ENCODE measurements at regions not wholly inside any gene's neighbourhood (a gene's known extent, or its start where the extent isn't known, plus 50 kb on each side); places are given as distances from the start of the nearest gene placed in this dataset.

DNA sequence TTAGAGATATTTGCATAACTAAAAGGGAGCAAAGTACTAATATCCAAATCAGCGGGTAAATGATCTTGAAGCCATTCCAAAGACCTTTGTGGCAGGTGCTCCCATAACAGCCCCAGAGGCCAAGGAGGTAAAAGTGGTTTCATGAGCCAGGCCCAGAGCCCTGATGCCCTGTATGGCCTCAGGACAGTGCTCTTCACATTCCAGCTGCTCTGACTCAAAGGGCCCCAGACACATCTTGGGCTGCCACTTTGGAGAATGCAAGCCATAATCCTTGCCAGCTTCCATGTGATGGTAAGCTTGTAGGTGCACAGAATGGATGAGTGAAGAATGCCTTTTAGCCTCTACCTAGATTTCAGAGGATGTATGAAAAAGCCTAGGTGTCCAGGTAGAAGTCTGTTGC, 933.4 kb downstream of the SLC16A7 start:
- no TSS peak for BruUV-seq (replicated peaks)

More for the DNA sequence above, 933.4 kb downstream of the SLC16A7 start:
- no peaks in the 10 kb centered on the region for H3K9me3 ChIP-seq (ENCODE audit: control insufficient read depth in 1 of 2, insufficient read depth in 1 of 2, low read depth in 1 of 2, low read length in 2 of 2)
- H3K4me3 ChIP-seq (replicated peaks in 1 of 2; ENCODE audit: low read depth in 1 of 2, low read length in 2 of 2) = no peak overlapping the region
- H3K4me1 ChIP-seq (ENCODE audit: control insufficient read depth in 1 of 2, insufficient read depth in 2 of 2, low read length in 2 of 2) = no peaks in the 10 kb centered on the region
- H3K9ac ChIP-seq (ENCODE audit: low read length) = no peak overlapping the region
- no peaks in the 10 kb centered on the region for H3K27me3 ChIP-seq (ENCODE audit: insufficient read depth, low read length)
- no peak overlapping the region for H2AFZ ChIP-seq (ENCODE audit: low read depth, low read length, poor library complexity, severe bottlenecking)
- DNase-seq (ENCODE audit: low read depth, low spot score) (no peak), ATAC-seq (no peak)
- no peak for TF ChIP-seq ELF1 (IDR thresholded peaks at IDR 0.05; ENCODE audit: borderline replicate concordance, low read depth)
- TF ChIP-seq EZH2phosphoT487 (IDR thresholded peaks at IDR 0.05; ENCODE audit: borderline replicate concordance) = no peak
- TF ChIP-seq, protein P1, sequence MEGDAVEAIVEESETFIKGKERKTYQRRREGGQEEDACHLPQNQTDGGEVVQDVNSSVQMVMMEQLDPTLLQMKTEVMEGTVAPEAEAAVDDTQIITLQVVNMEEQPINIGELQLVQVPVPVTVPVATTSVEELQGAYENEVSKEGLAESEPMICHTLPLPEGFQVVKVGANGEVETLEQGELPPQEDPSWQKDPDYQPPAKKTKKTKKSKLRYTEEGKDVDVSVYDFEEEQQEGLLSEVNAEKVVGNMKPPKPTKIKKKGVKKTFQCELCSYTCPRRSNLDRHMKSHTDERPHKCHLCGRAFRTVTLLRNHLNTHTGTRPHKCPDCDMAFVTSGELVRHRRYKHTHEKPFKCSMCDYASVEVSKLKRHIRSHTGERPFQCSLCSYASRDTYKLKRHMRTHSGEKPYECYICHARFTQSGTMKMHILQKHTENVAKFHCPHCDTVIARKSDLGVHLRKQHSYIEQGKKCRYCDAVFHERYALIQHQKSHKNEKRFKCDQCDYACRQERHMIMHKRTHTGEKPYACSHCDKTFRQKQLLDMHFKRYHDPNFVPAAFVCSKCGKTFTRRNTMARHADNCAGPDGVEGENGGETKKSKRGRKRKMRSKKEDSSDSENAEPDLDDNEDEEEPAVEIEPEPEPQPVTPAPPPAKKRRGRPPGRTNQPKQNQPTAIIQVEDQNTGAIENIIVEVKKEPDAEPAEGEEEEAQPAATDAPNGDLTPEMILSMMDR (IDR thresholded peaks at IDR 0.05 in 2 of 3, conservative IDR thresholded peaks at IDR 0.05 in 1 of 3; ENCODE audit: borderline replicate concordance in 1 of 3, insufficient read depth in 1 of 3, low read depth in 2 of 3, low read length in 2 of 3) = no peak
- TF ChIP-seq, protein P2, sequence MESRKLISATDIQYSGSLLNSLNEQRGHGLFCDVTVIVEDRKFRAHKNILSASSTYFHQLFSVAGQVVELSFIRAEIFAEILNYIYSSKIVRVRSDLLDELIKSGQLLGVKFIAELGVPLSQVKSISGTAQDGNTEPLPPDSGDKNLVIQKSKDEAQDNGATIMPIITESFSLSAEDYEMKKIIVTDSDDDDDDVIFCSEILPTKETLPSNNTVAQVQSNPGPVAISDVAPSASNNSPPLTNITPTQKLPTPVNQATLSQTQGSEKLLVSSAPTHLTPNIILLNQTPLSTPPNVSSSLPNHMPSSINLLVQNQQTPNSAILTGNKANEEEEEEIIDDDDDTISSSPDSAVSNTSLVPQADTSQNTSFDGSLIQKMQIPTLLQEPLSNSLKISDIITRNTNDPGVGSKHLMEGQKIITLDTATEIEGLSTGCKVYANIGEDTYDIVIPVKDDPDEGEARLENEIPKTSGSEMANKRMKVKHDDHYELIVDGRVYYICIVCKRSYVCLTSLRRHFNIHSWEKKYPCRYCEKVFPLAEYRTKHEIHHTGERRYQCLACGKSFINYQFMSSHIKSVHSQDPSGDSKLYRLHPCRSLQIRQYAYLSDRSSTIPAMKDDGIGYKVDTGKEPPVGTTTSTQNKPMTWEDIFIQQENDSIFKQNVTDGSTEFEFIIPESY (IDR thresholded peaks at IDR 0.05; ENCODE audit: extremely low read depth, insufficient replicate concordance, low read length) = no peak
- TF ChIP-seq, protein P3, sequence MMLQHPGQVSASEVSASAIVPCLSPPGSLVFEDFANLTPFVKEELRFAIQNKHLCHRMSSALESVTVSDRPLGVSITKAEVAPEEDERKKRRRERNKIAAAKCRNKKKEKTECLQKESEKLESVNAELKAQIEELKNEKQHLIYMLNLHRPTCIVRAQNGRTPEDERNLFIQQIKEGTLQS (IDR thresholded peaks at IDR 0.05) = no peak
- TF ChIP-seq SRF (IDR thresholded peaks at IDR 0.05; ENCODE audit: low read depth) = no peak
- no peak for TF ChIP-seq EZH2 (IDR thresholded peaks at IDR 0.05)
- TF ChIP-seq SP1 (IDR thresholded peaks at IDR 0.05; ENCODE audit: low read depth) = no peak
- TF ChIP-seq, protein P4, sequence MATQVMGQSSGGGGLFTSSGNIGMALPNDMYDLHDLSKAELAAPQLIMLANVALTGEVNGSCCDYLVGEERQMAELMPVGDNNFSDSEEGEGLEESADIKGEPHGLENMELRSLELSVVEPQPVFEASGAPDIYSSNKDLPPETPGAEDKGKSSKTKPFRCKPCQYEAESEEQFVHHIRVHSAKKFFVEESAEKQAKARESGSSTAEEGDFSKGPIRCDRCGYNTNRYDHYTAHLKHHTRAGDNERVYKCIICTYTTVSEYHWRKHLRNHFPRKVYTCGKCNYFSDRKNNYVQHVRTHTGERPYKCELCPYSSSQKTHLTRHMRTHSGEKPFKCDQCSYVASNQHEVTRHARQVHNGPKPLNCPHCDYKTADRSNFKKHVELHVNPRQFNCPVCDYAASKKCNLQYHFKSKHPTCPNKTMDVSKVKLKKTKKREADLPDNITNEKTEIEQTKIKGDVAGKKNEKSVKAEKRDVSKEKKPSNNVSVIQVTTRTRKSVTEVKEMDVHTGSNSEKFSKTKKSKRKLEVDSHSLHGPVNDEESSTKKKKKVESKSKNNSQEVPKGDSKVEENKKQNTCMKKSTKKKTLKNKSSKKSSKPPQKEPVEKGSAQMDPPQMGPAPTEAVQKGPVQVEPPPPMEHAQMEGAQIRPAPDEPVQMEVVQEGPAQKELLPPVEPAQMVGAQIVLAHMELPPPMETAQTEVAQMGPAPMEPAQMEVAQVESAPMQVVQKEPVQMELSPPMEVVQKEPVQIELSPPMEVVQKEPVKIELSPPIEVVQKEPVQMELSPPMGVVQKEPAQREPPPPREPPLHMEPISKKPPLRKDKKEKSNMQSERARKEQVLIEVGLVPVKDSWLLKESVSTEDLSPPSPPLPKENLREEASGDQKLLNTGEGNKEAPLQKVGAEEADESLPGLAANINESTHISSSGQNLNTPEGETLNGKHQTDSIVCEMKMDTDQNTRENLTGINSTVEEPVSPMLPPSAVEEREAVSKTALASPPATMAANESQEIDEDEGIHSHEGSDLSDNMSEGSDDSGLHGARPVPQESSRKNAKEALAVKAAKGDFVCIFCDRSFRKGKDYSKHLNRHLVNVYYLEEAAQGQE (IDR thresholded peaks at IDR 0.05; ENCODE audit: low read depth) = no peak
- TF ChIP-seq EGR1 (IDR thresholded peaks at IDR 0.05; ENCODE audit: low read depth) = no peak
- no peak for TF ChIP-seq CBX3 (IDR thresholded peaks at IDR 0.05; ENCODE audit: low read depth)
- TF ChIP-seq SIN3A (IDR thresholded peaks at IDR 0.05; ENCODE audit: low read depth) = no peak
- no peak for TF ChIP-seq ZNF274 (IDR thresholded peaks at IDR 0.05; ENCODE audit: low read depth, low read length)
- TF ChIP-seq, protein P5, sequence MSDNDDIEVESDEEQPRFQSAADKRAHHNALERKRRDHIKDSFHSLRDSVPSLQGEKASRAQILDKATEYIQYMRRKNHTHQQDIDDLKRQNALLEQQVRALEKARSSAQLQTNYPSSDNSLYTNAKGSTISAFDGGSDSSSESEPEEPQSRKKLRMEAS (IDR thresholded peaks at IDR 0.05) = no peak
- ChIA-PET RAD21 (ENCODE audit: low non-redundant PET in 1 of 2, low total read pairs in 2 of 2, uncharacterized antibody in 2 of 2, unreplicated experiment in 2 of 2) (no interaction called here), CTCF (no interaction called here), POLR2A (no interaction called here)
- H3K9me2 ChIP-seq (ENCODE audit: insufficient read depth) = no peaks in the 10 kb centered on the region
- H3K27ac ChIP-seq (ENCODE audit: low read depth, low read length) = no peak overlapping the region
- H3K4me2 ChIP-seq (ENCODE audit: low read length) = no peak overlapping the region
- intact Hi-C loops (cut with micrococcal nuclease) = no loop called here
- no peaks in the 10 kb centered on the region for H4K20me1 ChIP-seq (ENCODE audit: insufficient read depth)
- no peaks in the 10 kb centered on the region for H3K36me3 ChIP-seq (ENCODE audit: control insufficient read depth in 1 of 2, insufficient read depth in 2 of 2, low read length in 2 of 2)
- H3K79me2 ChIP-seq (ENCODE audit: insufficient read depth, low read length) = no peaks in the 10 kb centered on the region
